Muscle layer of colon (tissue), 2 donors: ENCODE measurements at regions not wholly inside any gene's neighbourhood (a gene's known extent, or its start where the extent isn't known, plus 50 kb on each side); places are given as distances from the start of the nearest gene placed in this dataset.

Experiments used
- H3K27ac ChIP-seq: one replicate; pipeline ENCODE4 v1.7.0; 2013; ENCODE audit warnings: low read depth, mild to moderate bottlenecking, low read length, moderate library complexity
- H3K27me3 ChIP-seq, 2 donors: one replicate each; pipeline ENCODE4 v1.7.0; 2013; ENCODE audit warnings: low read length in 2 of 2, mild to moderate bottlenecking in 2 of 2; ENCODE audit not compliant: insufficient read depth in 2 of 2, control insufficient read depth in 1 of 2
- H3K36me3 ChIP-seq: one replicate; pipeline ENCODE4 v1.7.0; 2013; ENCODE audit warnings: mild to moderate bottlenecking, low read length; ENCODE audit not compliant: insufficient read depth
- H3K4me1 ChIP-seq: one replicate; pipeline ENCODE4 v1.7.0; 2013; ENCODE audit warnings: mild to moderate bottlenecking, low read length; ENCODE audit not compliant: insufficient read depth
- H3K4me3 ChIP-seq, 2 donors: one replicate each; pipeline ENCODE4 v1.7.0; 2013; ENCODE audit warnings: low read length in 2 of 2, low read depth in 1 of 2, mild to moderate bottlenecking in 1 of 2, moderate library complexity in 1 of 2
- H3K9ac ChIP-seq: one replicate; pipeline ENCODE4 v1.7.0; 2013; ENCODE audit warnings: low read length
- H3K9me3 ChIP-seq: one replicate; pipeline ENCODE4 v1.7.0; 2013; ENCODE audit warnings: mild to moderate bottlenecking, low read length
- donor health status: abdominal sarcoma.
- donor health status: Adenocarcinoma of cecum.

GRCh38 chr1:67627336-67627735 lies 57.7 kb upstream of the GADD45A start:
- no peaks in the 10 kb centered on the region for H3K9me3 ChIP-seq
- H3K9ac ChIP-seq: no peak overlapping the region
- no peak overlapping the region for H3K4me3 ChIP-seq
- H3K36me3 ChIP-seq: no peaks in the 10 kb centered on the region
- H3K4me1 ChIP-seq: no peaks in the 10 kb centered on the region
- H3K27me3 ChIP-seq: no peaks in the 10 kb centered on the region
- no peak overlapping the region for H3K27ac ChIP-seq

GRCh38 chr1:67627906-67628305 lies 57.1 kb upstream of the GADD45A start:
- Histone ChIP-seq H3K4me1 (no peaks in the 10 kb centered on the region), H3K27me3 (no peaks in the 10 kb centered on the region), H3K27ac (no peak overlapping the region), H3K9me3 (no peaks in the 10 kb centered on the region), H3K36me3 (no peaks in the 10 kb centered on the region), H3K4me3 (no peak overlapping the region), H3K9ac (no peak overlapping the region)

- Histone ChIP-seq H3K4me1 (no peaks in the 10 kb centered on the region), H3K4me3 (no peak overlapping the region), H3K9ac (no peak overlapping the region), H3K27ac (no peak overlapping the region), H3K27me3 (no peaks in the 10 kb centered on the region), H3K36me3 (no peaks in the 10 kb centered on the region), H3K9me3 (no peaks in the 10 kb centered on the region)
Measured at GRCh38 chr1:67629370-67630075, 55.5 kb upstream of the GADD45A start.

GRCh38 chr1:67630438-67631045 lies 54.5 kb upstream of the GADD45A start:
- Histone ChIP-seq H3K9me3 (no peaks in the 10 kb centered on the region), H3K9ac (no peak overlapping the region), H3K36me3 (no peaks in the 10 kb centered on the region), H3K27ac (no peak overlapping the region), H3K4me1 (no peaks in the 10 kb centered on the region), H3K4me3 (no peak overlapping the region), H3K27me3 (no peaks in the 10 kb centered on the region)

GRCh38 chr1:67632356-67632755 lies 52.6 kb upstream of the GADD45A start:
- Histone ChIP-seq H3K27ac (no peak overlapping the region), H3K27me3 (no peaks in the 10 kb centered on the region), H3K9ac (no peak overlapping the region), H3K36me3 (no peaks in the 10 kb centered on the region), H3K4me1 (no peaks in the 10 kb centered on the region), H3K9me3 (no peaks in the 10 kb centered on the region), H3K4me3 (no peak overlapping the region)

- Histone ChIP-seq H3K9ac (no peak overlapping the region), H3K36me3 (no peaks in the 10 kb centered on the region), H3K9me3 (no peaks in the 10 kb centered on the region), H3K4me1 (no peaks in the 10 kb centered on the region), H3K27ac (no peak overlapping the region), H3K4me3 (no peak overlapping the region), H3K27me3 (no peaks in the 10 kb centered on the region)
Measured at GRCh38 chr1:67632811-67633655, 52.0 kb upstream of the GADD45A start.

GRCh38 chr1:67634396-67634935 lies 50.5 kb upstream of the GADD45A start:
- no peaks in the 10 kb centered on the region for H3K36me3 ChIP-seq
- no peaks in the 10 kb centered on the region for H3K4me1 ChIP-seq
- H3K9me3 ChIP-seq: no peaks in the 10 kb centered on the region
- no peak overlapping the region for H3K9ac ChIP-seq
- H3K27me3 ChIP-seq: no peaks in the 10 kb centered on the region
- no peak overlapping the region for H3K4me3 ChIP-seq
- H3K27ac ChIP-seq: no peak overlapping the region

- Histone ChIP-seq H3K4me3 (no peak overlapping the region), H3K9me3 (no peaks in the 10 kb centered on the region), H3K27ac (no peak overlapping the region), H3K9ac (no peak overlapping the region), H3K36me3 (no peaks in the 10 kb centered on the region), H3K4me1 (no peaks in the 10 kb centered on the region), H3K27me3 (no peaks in the 10 kb centered on the region)
Measured at GRCh38 chr1:67635055-67635809, 49.8 kb upstream of the GADD45A start.
